Heart left ventricle (tissue), 16 donors: ENCODE measurements at regions not wholly inside any gene's neighbourhood (a gene's known extent, or its start where the extent isn't known, plus 50 kb on each side); places are given as distances from the start of the nearest gene placed in this dataset.

Experiments
- ATAC-seq, 4 donors: fragments of 200-7000 bp; cut with Tn5 transposase; one replicate each; pipeline ENCODE4 v1.9.1; 2020 to 2022; ENCODE audit warnings: moderate library complexity in 4 of 4, mild to moderate bottlenecking in 3 of 4, moderate number of reproducible peaks in 1 of 4
- DNase-seq, 5 donors: peaks; one replicate each; pipeline ENCODE4 v3.0.0-alpha.2; 2020
- H3K27ac ChIP-seq, 12 donors: fragments of 200-600 bp; sonication (generic) in 4 of 12; one replicate each; pipeline versions ENCODE4 v1.5.0 to v1.8.0; 2016 to 2022; ENCODE audit warnings: mild to moderate bottlenecking in 2 of 12
- H3K27me3 ChIP-seq, 9 donors: fragments of 200-600 bp; sonication (generic) in 2 of 9; one replicate each; pipeline versions ENCODE4 v1.5.1 to v1.8.0; 2016 to 2022; ENCODE audit warnings: mild to moderate bottlenecking in 3 of 9
- H3K36me3 ChIP-seq, 9 donors: fragments of 200-600 bp; sonication (generic) in 2 of 9; one replicate each; pipeline versions ENCODE4 v1.5.0 to v1.8.0; 2018 to 2022; ENCODE audit warnings: mild to moderate bottlenecking in 2 of 9
- H3K4me1 ChIP-seq, 12 donors: fragments of 200-600 bp; sonication (generic) in 4 of 12; one replicate each; pipeline versions ENCODE4 v1.5.0 to v1.8.0; 2016 to 2022; ENCODE audit warnings: mild to moderate bottlenecking in 3 of 12
- H3K4me3 ChIP-seq, 12 donors: fragments of 200-600 bp; sonication (generic) in 4 of 12; one replicate each; pipeline versions ENCODE4 v1.5.0 to v1.8.0; 2017 to 2022; ENCODE audit warnings: mild to moderate bottlenecking in 9 of 12, moderate library complexity in 4 of 12
- H3K9me3 ChIP-seq, 12 donors: fragments of 200-600 bp; sonication (generic) in 4 of 12; one replicate each; pipeline versions ENCODE4 v1.5.0 to v1.8.0; 2016 to 2022; ENCODE audit warnings: mild to moderate bottlenecking in 1 of 12
- CTCF ChIP-seq, 12 donors: fragments of 200-600 bp; sonication (generic) in 4 of 12; IDR thresholded peaks; one replicate each; pipeline versions ENCODE4 v1.5.0 to v1.8.0; 2018 to 2022; ENCODE audit warnings: antibody characterized with exemption in 12 of 12, mild to moderate bottlenecking in 5 of 12
- POLR2A ChIP-seq, 2 donors: fragments of 450-650 bp; IDR thresholded peaks; one replicate each; pipeline ENCODE4 v1.6.1; 2017; ENCODE audit warnings: antibody characterized with exemption in 2 of 2, mild to moderate bottlenecking in 2 of 2, moderate library complexity in 2 of 2
- WGBS, 4 donors: extraction: QIAGEN DNeasy Blood & Tissue Kit in 2 of 4; methylation state at CpG; one replicate each; pipeline versions ENCODE4 v1.1.5 to v1.1.7; 2013 to 2018; 5-methylcytosine and 5-hydroxymethylcytosine counted together
- intact Hi-C, 10 donors: fragments of 100-400 bp; cut with DNase I; formaldehyde crosslinking; loops; one replicate each; pipeline versions ENCODE4 v1.11.1 to v1.14.2; 2022
- donor health status: ischemic (EF 13 %, LVEDD 7.1; RV severe dilation, severe dysfunction).
- donor health status: healthy with polysubstance abuse.
- donor health status: DM: no; HTN: yes; CAD: no.
- donor health status: DM: no; HTN: no; CAD: no.
- donor health status: ischemic (EF 25% LVEDD 6.9; RV normal size, moderate dysfunction).
- donor health status: ischemic (EF 25% LVEDD 5.7; RV mildly dilated, moderate dysfunction).
- donor health status: healthy.
- donor health status: DM: yes; HTN: yes; CAD: no.
- donor health status: ischemic (EF 35%, LVEDD 5.7; RV mildly dilated, moderate dysfunction).
- donor health status: nonischemic (EF 11% LVEDD 7.7; RV severe dilation, severe dysfunction).
- donor health status: DM: yes; HTN: yes; CAD: no.
- donor health status: PGD.
- donor health status: ischemic (EF 29% LVEDD 5.4; RV normal size, mild dysfunction).
- donor health status: nonischemic (EF 23%, LVEDD 6.1; RV moderate dilation, normal function).

- Histone ChIP-seq H3K9me3 (peaks cover 0 to 18% (median 0%) of the 10 kb centered on the region in 12 donors), H3K4me3 (no peak overlapping the region), H3K4me1 (no peaks in the 10 kb centered on the region), H3K27ac (no peak overlapping the region), H3K27me3 (no peaks in the 10 kb centered on the region), H3K36me3 (no peaks in the 10 kb centered on the region)
- DNase-seq = no peak
- TF ChIP-seq CTCF (IDR thresholded peaks at IDR 0.05) = no peak
- TF ChIP-seq POLR2A (IDR thresholded peaks at IDR 0.05) = no peak
- intact Hi-C loops = no loop called here
- 81 to 89% (median 84%) methylated on average over 5 of the region's 5 CpGs for WGBS, 4 donors
- ATAC-seq = no peak
Observed at GRCh38 chr1:106173101-106173500, 883.4 kb upstream of the PRMT6 start.

GRCh38 chr1:106178791-106179190, 877.7 kb upstream of the PRMT6 start:
- DNase-seq (no peak), ATAC-seq (no peak)
- no peak for TF ChIP-seq CTCF (IDR thresholded peaks at IDR 0.05)
- TF ChIP-seq POLR2A (IDR thresholded peaks at IDR 0.05) = no peak
- intact Hi-C loops = no loop called here
- Histone ChIP-seq H3K36me3 (no peaks in the 10 kb centered on the region), H3K27me3 (no peaks in the 10 kb centered on the region), H3K4me3 (no peak overlapping the region), H3K27ac (no peak overlapping the region), H3K4me1 (no peaks in the 10 kb centered on the region), H3K9me3 (peaks cover 0 to 17% (median 6%) of the 10 kb centered on the region in 12 donors)

GRCh38 chr1:106181866-106182265, 874.6 kb upstream of the PRMT6 start:
- no peak for ATAC-seq
- Histone ChIP-seq H3K27ac (no peak overlapping the region), H3K27me3 (no peaks in the 10 kb centered on the region), H3K9me3 (peaks cover 0 to 17% (median 6%) of the 10 kb centered on the region in 12 donors), H3K4me1 (no peaks in the 10 kb centered on the region), H3K4me3 (no peak overlapping the region), H3K36me3 (no peaks in the 10 kb centered on the region)
- DNase-seq = no peak
- no peak for TF ChIP-seq POLR2A (IDR thresholded peaks at IDR 0.05)
- TF ChIP-seq CTCF (IDR thresholded peaks at IDR 0.05) = no peak
- intact Hi-C loops = no loop called here

GRCh38 chr1:106185089-106185488, 871.4 kb upstream of the PRMT6 start:
- H3K27ac ChIP-seq = no peak overlapping the region
- no peak overlapping the region for H3K4me3 ChIP-seq
- H3K4me1 ChIP-seq = no peaks in the 10 kb centered on the region
- H3K9me3 ChIP-seq = peaks cover 0 to 17% (median 7%) of the 10 kb centered on the region in 12 donors
- ATAC-seq = no peak
- TF ChIP-seq CTCF (IDR thresholded peaks at IDR 0.05) = no peak
- no peak for TF ChIP-seq POLR2A (IDR thresholded peaks at IDR 0.05)
- intact Hi-C loops = no loop called here
- H3K27me3 ChIP-seq = no peaks in the 10 kb centered on the region
- H3K36me3 ChIP-seq = no peaks in the 10 kb centered on the region
- DNase-seq = no peak
